Astrocyte of the spinal cord (primary cell): ENCODE measurements at regions not wholly inside any gene's neighbourhood (a gene's known extent, or its start where the extent isn't known, plus 50 kb on each side); places are given as distances from the start of the nearest gene placed in this dataset.

ENCODE experiments used
- DNase-seq: peaks from one replicate; pipeline ENCODE4 v3.0.0; 2011; ENCODE audit warnings: low read depth, low spot score
- H3K4me3 ChIP-seq: 2 replicates; pipeline ENCODE4 v1.5.1; 2011; ENCODE audit warnings: low read depth, mild to moderate bottlenecking, low read length, moderate library complexity
- in situ Hi-C: cut with HindIII; loops from 2 replicates; pipeline ENCODE4 v1.10.0; 2017; ENCODE audit warnings: low sequenced_read_pairs
- TF ChIP-seq, protein P1 (sequence below): IDR thresholded peaks from 2 replicates; pipeline ENCODE4 v1.5.1; 2012; ENCODE audit warnings: low read depth, mild to moderate bottlenecking, low read length, inconsistent platforms

DNA sequence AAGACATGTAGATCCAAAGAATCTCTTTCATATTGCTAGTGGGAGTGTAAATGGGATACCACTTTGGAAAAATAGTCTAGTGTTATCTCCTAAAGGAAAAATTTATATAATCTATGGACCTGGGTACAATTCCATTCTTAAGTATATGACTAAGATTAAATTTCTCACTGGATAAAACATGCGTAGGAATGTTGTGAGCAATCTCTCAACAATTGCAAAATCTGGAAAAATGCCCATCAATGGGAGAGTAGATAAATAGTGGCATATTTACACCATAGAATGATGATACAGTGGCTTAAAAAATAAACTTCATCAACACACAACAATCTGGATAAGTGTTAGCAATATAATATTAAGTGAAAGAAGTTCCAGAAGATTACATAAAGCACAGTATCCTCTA, 469.5 kb downstream of the MAN2A1 start:
- no peak overlapping the region for H3K4me3 ChIP-seq
- TF ChIP-seq, protein P1, sequence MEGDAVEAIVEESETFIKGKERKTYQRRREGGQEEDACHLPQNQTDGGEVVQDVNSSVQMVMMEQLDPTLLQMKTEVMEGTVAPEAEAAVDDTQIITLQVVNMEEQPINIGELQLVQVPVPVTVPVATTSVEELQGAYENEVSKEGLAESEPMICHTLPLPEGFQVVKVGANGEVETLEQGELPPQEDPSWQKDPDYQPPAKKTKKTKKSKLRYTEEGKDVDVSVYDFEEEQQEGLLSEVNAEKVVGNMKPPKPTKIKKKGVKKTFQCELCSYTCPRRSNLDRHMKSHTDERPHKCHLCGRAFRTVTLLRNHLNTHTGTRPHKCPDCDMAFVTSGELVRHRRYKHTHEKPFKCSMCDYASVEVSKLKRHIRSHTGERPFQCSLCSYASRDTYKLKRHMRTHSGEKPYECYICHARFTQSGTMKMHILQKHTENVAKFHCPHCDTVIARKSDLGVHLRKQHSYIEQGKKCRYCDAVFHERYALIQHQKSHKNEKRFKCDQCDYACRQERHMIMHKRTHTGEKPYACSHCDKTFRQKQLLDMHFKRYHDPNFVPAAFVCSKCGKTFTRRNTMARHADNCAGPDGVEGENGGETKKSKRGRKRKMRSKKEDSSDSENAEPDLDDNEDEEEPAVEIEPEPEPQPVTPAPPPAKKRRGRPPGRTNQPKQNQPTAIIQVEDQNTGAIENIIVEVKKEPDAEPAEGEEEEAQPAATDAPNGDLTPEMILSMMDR, result no peak
- peak; percentile 61 for DNase-seq
- in situ Hi-C loops, result no loop called here

- TF ChIP-seq, protein P1, result no peak
- in situ Hi-C loops, result no loop called here
- no peak for DNase-seq
- H3K4me3 ChIP-seq, result no peak overlapping the region
Measured at GRCh38 chr5:110161162-110161561, 471.4 kb downstream of the MAN2A1 start.

DNA sequence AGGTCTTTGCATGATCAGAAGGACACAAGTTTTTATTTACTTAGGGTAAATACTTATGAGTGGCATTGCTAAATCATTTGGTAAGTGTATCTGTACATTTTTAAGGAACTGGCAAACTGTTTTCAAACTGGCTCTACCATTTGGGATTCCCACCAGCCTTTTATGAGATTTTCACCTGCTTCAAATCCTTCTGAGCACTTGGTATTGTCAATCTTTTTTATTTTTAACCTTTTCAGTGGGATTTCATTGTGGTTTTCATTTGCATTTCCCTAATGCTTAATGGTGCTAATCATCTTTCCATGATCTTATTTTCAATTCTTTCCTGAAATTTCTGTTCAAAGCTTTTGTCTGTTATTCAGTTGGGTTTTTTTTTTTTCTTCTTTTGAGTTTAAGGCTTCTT, 475.6 kb downstream of the MAN2A1 start:
- H3K4me3 ChIP-seq, result no peak overlapping the region
- no peak for DNase-seq
- TF ChIP-seq, protein P1, result no peak
- in situ Hi-C loops, result no loop called here

DNA sequence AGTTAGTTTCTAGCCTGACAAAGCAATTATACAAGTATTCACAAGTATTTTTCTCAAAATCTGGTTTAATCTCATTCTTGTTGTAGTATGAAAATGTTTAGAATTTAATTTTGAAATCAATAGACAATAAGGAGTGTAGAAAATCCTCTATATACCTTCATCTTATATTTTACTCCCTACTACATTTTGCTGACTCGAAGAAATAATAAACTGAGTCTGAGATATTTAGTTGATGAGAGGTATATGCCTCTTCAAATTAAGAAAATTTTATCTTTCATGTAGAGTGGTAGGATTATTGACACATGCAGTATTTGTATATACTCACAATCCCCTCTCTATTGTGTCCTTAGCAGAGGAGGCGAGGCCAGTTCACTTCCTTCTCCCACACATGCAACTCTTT, 477.7 kb downstream of the MAN2A1 start:
- H3K4me3 ChIP-seq, result no peak overlapping the region
- in situ Hi-C loops, result no loop called here
- TF ChIP-seq, protein P1, result no peak
- no peak for DNase-seq

DNA sequence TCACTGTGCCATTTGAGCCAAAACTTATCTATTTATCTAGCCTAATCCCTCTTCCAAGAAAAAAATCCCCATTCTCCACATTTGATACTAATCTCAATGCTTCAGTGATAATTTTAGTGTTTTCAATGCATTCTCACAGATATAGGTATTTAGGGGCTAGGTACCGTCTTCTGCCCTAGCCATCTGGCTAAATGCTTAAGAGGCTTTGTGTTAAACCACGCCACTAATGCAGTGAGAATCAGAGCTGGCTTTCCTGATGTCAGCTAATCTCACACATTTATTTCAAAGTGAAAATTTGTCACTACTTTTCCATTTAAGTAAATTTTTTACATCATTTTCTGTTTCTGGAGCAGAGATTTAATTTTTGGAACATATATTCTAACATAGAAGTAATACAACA, 479.7 kb downstream of the MAN2A1 start:
- in situ Hi-C loops, result no loop called here
- no peak overlapping the region for H3K4me3 ChIP-seq
- no peak for DNase-seq
- TF ChIP-seq, protein P1, result no peak

DNA sequence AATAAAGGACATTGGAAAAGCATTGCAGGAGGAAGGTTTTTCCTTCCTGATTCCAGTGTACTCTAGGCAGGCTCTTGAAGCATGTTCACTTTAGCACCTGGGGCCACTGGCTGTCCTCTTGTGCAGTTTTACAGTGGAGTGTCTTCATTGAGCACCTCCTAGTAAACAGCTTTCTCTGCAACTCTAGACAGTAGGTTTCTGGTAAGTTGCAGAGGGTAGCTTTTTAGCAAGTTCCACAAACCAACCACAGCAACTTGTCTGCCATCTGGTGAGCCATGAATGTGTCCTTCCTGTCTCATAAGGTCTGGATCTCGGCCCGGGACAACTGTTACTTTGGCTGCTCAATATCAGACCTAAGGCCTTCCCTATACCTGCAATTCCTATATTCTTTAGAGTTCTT, 488.0 kb downstream of the MAN2A1 start:
- no peak overlapping the region for H3K4me3 ChIP-seq
- in situ Hi-C loops, result no loop called here
- DNase-seq, result no peak
- TF ChIP-seq, protein P1, result no peak

- no peak overlapping the region for H3K4me3 ChIP-seq
- in situ Hi-C loops, result no loop called here
- TF ChIP-seq, protein P1, result no peak
- DNase-seq, result no peak
Measured at GRCh38 chr5:110179321-110179720, 489.6 kb downstream of the MAN2A1 start.
